EH (cell line): ENCODE measurements at regions not wholly inside any gene's neighbourhood (a gene's known extent, or its start where the extent isn't known, plus 50 kb on each side); places are given as distances from the start of the nearest gene placed in this dataset.

Experiments used
- DNase-seq: peaks from one replicate; pipeline ENCODE4 v3.0.0-alpha.2; 2015; ENCODE audit warnings: low read depth

DNA sequence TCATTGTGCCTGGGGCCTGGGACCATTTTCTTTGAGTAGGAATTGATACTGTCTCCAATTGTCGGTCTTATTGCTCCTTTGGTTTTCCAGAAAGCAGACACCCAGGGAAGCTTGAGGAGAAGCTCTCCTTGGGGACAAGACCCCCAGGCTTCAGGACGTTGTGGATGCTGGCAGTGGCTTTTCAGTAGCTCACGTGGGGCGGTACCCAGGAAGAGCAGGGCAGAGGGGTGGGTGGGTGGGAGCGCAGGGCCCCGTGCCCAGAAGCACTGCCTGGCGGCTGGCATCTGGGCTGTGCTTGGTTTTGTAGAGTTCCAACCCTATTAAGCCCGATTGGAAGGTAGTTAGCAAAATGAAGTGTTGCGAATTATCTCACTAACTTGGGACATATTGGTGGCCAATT lies 374.2 kb upstream of the IRX1 start:
- DNase-seq, result no peak

DNA sequence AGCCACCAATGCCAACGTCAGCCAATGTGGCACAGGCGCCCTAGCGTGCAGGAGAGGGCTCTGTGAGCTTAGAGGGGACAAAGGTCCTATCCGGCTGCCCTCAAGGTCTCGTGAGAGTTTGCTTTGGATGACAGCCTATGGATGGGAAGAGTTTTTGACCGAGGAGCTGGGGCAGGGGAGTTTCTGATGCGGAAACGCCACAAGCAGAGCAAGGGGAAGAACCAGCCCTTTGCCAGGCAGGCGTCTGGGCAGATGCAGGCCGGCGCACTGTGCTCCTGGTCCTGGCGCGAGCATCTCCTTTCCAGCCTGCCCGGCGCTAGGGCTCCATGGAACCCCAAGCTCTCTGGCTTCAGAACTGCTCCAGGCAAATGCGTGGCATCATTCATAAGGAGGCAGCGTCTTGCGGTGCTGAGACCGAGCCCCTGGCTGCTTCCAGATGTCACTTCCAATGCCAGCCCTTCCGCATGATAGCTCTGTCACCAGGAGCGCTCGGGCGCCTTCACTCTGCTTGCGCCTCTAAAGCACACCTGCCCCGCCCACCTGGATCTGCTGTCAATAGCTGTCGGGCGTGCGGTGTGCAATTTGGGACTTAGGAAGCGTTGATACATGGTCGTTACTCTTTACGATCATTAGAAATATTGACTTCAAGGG lies 374.9 kb upstream of the IRX1 start:
- no peak for DNase-seq

DNA sequence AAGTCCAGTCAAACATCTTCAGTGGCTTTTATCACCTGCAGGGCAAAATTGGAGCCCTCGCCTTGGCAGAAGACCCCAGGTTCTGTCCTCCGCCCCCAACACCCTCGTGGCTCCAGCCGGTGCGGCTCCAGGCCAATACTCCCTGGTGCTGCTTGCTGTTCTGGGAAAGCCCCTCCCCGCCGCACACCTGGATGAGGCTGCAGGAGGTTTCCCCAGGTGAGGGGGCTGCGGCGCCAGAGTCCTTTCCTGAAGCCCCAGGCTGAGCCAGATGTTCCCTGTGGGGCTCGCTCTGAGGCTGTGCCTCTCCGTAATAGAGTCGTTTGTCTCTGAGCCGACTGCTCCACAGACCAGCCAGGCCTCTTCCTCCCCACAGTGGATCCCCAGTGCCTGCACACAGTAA lies 375.4 kb upstream of the IRX1 start:
- no peak for DNase-seq

DNA sequence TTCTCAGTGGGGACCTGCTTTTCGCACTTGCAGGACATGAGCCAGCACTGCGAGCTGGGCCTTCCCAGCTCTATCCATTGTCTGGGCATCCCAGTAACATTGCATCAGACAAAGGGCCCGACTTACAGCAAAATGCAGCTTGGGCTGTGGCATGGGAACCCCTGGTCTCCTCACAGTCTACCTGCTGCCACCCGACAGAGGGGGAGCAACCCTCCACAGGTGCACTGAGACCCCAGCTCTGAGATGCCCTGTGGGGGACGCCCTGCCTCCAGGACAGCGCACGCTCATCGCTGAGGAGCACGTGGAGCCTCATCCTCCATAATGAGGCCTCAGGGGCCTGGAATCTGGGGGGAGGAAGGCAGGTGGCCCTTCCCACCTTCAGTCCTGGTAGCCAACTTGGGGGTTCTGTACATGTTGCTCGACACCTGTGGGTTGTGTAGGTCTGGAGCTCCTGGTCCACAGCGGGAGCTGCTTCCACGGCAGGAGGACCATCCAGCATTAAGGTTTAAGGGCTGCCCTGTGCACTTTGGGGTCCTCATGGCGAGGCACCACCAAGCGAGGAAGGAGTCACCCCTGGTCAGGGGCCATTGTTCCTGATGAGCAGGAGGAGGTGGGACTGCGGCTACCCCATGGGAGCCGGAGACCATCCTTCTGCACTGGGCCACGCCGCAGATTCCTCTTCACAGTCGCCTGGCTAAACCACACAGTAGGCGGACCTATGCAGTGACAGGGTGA lies 376.5 kb upstream of the IRX1 start:
- no peak for DNase-seq

DNA sequence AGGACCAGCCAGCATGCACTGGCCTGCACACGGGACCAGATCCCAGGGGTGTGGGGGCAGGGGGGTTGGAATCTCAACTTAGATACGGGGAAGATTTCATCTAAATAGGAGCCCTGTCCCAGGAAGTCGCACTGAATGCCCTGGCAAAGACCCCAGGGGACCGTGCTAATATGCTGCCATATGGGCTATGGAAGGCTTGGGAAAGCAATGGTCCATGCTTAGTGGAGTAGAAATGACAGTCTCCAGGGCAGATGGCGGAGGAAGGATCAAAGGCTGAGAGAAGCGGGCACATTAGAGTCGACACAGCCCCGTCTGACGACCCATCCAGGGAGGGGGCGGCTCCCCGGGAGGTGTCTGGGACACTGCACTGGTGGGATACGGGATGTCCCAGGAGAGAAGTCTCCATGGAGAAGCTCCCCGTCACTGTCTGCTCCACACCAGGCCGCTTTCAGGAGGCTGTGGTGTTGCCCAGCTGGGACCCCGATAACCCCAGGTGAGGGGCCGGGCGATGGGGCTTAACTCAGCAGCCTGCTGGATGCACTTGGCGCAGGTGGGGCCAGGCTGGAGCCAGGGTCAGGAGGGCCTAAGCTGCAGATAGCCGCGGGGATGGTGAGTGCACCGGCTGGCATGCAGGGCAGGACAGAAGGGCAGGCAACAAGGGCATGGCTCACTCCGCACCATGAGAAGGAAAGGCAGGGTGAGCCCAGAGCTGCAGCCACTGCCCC lies 377.7 kb upstream of the IRX1 start:
- no peak for DNase-seq

DNA sequence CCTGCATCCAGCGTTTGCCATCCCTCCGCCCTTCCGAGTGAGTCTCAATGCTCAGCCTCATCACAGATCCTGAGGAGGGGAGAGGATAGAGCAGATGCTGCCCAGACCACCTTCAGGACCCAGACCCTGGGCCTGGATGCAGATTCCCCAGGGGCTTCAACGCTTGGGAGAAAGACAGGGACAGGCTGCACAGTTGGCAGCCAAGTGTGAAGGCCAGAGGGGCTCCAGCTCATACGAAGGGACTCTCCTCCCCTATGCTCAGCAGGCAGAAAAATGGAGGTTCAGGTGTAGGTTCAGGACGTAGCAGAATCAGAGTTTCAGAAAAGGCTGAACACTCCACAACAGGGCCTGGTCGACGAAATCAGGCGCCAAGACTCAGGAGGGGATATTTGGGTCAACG lies 378.5 kb upstream of the IRX1 start:
- DNase-seq, result no peak

DNA sequence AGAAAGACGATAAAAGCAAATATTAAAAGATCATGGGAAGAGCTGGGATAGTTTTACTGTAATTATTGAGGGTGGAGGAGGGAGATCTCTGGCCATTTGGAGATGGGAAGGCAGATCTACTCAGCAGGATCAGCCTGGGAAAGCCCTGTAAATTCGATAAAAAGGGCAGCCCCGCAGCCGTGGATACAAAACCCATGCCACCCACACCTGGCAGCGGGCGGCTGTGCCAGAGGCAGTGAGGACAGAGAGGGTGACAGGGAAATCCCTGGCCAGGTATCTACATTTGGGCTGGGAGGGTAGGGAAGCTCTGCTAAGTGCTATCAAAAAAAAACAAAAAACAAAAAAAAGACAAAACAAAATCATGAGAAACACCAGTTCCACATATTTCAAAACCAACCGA lies 379.2 kb upstream of the IRX1 start:
- no peak for DNase-seq

DNA sequence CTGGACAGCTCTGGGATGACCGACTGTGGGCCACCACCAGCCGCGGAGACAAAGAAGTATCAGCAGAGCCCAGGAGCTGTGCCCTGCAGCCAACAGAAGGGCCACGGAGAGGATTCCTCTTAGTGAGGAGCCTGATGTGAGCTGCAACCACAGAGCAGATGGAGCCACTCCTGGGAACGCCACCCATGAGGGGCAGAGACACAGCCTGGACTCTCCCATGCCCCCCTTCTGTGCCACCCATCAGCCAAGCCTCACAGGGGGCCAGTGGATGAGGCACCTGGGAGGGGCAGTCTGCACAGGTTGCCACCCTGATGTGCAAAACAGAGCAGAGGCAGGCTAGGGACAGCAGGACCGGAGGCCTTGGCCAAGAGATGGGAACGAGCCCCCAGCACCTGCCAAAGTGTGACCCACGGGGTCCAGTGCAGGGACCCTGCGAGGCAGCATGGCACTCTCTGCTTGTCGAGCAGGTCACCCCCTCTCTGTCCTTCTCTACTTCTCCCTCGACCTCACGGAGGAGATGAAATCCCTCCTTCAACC lies 380.7 kb upstream of the IRX1 start:
- DNase-seq, result no peak

DNA sequence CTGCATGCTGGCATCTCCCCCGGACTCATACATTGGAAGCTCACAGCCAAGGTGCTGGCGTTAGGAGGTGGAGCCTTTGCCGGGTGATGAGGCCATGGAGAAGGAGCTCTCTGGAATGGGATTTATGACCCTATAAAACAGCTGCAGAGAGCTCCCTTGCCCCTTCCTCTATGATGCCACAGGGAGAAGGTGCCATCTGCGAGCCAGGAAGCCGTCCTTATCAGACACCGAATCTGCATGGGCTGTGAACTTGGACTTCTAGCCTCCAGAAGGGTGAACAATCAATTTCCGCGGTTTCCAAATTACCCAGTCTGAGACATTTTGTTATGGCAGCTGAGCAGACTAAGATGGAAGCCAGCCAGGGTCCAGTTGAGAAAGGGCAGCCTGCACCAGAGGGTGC lies 381.2 kb upstream of the IRX1 start:
- DNase-seq, result no peak

DNA sequence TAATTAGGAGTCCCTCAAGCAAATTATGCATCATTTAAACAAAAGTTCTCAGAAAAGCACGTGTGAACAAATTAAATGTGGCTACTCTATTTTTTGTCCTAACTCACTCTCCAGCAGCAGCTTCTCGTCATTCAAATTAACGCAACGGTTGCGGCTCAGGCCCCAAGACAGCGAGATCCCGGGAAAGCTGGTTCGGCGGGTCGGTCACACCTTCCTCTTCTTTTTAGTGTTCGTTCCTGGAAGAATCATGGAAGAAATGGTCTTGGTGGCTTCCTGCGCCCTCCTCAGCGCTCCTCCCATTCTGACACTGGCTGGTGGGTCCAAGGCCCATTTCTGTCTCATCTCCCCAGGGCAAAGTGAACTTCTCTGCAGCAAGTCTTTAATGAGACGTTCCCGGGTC lies 382.8 kb upstream of the IRX1 start:
- no peak for DNase-seq

DNA sequence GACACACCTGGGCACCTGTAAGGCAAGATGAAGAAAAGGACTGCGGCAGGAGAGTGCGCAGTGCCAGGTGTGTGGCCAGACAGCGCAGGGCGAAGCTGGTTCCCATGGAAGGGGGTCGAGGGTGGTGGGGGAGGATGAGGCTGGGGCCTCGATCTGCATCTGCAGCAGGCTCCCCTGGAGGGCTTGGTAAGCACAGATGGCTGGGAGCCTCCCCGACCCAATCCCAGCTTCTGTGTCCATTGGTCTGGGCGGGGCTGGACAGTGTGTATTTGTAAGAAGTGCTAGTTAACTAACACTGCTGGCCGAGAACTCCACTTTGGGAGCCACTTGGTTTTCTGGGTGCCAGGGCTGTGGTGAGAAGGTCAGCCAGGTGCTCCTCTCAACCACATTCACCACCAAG lies 385.1 kb upstream of the IRX1 start:
- DNase-seq, result no peak

DNA sequence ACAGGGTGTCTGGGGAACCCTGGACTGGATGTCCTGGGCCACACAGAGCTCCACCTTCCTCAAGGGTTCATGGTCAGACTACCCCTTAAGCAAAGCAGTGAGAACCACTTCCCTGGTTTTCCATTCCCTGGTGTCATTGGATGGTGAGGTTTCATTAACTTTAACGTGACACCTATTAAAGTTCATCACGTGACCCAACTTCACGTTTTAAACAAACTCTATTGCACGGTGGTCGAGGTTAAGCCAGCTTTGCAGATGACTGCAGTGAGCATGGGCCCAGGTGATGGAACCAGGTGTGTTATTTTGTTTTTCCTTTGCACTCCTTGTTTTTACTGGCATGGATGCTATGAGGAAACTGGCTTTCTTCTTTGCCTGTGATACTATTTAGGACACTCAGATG lies 385.7 kb upstream of the IRX1 start:
- DNase-seq, result no peak

DNA sequence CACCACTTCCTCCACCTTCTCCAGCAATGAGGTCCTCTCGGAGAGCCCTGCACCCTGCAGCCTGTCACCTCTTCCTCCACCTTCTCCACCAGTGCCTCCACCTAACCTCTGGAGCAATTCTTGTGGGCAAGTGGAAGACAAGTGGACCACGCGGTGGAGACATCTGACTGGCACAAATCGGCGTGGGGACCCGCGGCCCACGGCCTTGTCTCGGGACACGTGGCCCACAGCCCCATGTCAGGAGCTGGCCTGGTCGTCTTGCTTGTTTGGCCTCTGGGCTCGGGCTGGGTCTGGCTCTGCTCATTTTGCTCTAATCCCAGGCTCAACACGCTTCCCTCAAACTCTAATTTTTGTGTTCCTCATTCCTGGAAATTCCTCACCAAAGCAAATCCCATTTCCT lies 393.1 kb upstream of the IRX1 start:
- DNase-seq, result no peak

DNA sequence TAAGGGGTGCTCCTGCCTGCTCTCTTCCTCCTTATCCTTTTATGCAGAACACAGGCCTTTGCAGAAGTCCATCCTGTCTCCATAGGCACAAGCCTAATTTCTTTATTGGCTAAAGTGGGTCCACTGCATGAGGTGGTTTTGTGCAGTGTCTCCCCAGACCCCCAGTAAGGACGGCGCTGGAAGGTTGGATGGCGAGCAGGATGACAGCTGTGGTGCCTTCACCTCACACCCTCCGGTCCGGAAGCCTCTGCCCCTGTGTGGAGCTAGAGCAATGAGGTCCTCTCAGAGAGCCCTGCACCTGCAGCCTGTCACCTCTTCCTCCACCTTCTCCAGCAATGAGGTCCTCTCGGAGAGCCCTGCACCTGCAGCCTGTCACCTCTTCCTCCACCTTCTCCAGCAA lies 393.7 kb upstream of the IRX1 start:
- DNase-seq, result no peak

DNA sequence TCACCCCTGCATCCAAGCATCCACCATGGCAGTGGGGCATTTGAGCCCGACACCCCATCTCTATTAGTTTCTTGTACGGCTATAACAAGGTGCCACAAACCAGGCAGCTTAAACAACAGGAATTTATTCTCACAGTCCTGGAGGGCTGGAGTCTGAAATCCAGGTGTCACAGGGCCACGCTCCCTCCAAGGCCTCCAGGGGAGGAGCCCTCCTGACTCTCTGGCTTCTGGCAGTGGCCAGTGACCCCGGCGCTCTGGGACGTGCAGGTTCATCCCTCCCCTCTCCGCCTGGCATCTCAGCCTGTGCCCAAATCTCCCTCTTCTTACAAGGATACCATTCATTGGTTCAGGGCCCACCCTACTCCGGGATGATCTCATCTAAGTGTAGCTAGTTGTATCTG lies 394.5 kb upstream of the IRX1 start:
- no peak for DNase-seq

DNA sequence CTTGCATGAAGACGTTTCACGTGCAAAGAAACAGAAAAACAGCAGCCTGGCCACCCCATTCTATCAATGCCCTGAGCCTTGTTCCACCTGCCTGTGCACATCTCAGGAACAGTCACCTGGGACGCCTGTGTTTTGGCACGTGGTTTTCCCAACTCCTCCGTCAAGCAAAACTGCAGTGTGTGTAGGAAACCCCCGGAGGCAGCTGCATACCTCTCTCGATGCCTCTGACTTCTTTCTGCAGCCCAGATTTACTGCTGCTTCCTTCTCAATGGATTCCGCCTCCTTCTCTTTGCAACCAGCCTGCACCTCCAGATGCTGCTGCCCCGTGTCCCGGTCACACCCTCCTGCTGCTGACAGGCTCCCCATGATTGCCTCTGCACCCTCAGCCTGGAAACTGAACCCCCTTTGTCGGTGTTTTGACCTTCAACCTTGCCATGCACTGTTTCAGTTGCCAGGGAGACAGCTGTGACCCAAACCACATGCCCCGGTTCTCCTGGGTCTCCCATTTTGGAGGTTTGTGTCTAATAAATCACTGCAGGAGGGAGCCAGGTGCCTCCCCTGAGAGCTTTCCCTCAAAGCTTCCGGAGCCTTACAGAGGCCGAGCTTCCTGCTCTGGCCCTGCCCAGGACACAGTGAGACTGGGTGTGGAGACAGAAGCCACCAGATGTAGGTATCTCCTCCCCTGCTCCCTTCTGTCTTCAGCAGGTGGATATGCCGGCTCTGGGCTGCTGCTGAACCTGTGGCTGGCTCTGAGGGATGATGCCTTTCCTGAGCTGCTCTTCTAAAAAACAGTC lies 395.5 kb upstream of the IRX1 start:
- no peak for DNase-seq

DNA sequence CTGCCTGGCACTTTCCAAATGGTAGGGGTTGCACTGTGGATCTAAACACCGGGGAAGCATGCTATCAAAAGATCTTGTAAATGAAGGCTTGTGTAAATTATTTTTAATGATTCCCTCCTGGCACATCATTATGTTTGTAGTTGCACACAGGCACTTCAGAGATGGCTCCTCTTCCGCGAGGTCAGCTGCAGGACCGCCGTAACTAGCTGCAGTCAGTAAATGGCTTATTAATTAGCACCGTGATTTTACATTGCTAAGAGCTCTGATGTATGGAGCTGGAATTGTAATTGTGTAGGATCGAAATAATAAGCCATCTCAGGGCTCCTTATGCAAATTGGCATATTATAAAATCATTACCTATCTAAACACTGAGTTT lies 397.6 kb upstream of the IRX1 start:
- DNase-seq, result no peak

DNA sequence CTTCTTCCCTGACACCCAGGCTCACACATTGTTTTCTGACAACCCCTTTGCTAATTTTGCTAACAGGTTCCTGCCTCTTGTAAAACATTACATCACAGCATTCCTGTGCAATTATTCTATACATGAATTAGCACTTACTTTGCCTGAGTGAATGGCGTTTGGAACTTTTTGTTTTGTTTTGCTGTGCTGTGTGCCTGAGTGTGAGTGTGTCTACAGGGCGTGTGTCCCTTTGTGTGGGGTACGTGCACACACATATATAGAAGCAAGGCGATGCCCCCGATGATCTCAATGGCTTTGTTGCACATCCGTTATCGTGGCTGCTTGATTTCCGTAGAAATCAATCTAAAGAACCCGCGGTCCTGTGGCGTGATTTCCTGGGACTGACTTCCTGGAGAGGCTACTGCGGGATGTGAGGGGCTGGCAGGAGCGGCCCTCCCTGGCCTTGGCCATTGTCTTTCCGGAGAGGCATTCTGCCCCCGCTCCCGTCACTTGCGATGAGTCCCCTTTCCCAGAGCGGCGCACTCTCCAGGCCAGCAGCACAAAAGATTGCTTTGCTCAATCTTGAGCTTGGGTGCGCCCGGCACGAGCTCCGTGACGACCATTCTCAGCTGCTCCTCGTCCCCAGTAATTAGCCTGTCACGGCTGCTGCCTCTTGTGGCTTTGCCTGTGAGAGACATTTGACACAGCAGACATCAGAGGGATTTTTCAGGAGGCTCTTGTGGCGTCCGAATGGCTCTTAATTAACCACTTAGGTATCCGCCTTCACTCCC lies 398.1 kb upstream of the IRX1 start:
- no peak for DNase-seq

DNA sequence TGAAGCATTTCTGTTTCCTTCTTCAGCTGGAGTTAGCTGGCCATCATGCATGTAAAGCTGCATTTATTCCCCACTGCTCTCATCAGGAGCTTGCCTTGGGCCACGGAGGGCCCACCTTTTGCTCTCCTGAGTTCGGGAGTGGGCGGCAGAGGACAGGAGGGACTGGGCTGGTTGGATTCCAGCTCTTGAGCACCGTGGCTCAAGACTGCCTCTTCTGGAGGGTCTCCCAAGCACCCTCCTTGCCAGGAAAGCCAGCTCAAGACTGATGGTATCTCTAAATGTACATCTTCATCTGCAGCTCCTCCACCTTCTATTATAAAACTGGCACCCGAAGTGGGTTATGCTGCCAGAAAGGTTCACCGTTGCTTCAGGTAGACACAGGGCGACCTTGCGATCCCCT lies 399.6 kb upstream of the IRX1 start:
- no peak for DNase-seq

DNA sequence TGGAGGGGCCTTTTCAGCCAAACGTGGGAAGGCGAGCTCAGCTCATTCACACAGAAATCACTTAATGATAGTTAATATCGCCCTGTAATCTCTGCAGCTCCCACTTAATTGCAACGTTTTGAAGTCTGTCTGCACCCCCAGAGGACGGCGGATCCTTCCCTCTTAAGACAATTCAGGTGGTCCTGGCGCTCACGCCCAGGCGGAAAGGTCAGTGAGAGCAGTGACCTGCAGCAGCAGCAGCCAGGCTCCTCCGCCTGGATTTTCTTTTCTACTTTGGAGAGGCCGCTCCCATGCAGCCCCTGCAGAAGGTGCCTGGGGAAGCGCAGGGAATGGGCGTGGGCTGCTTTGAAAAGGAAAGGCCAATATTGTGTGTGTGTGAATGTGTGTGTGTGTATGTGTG lies 400.9 kb upstream of the IRX1 start:
- no peak for DNase-seq

DNA sequence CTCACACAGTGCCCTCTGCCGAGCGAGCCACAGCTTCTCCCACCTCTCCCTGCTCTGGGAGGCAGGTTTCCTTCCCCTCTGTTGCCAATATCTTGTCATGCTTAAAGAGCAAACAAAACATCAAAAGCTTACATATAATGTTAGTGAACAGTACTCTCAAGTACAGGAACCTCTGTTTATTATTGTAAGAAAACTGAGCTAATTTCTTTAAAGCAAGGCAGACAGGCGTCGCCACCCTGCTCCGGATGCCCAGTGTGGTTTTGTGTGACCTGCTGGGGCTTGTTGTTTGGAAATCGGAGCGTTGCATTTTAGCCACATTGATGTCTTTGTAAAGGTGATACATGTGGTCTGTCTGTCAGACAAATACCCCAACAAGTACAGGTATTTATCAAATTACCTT lies 401.4 kb upstream of the IRX1 start:
- DNase-seq, result no peak

DNA sequence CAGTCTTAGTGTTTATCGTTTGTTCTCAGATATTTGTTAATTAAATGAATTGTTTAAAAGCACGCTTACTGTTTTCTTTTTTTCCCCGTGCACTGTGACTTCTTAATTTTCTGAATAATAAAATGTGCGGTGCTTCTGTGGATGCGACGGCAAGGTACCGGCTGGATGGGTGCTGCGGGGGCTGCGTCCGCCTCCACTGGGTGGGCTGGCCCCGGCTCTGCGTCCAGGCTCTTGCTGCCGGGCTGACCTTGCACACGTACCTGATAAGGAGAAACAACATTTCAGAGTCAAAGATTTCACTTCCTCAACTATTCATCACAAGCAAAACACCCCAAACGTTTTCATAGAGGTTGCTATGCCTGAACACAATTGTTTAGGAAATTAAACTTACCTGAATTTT lies 404.0 kb upstream of the IRX1 start:
- DNase-seq, result no peak
